ENCODE measurements at regions not wholly inside any gene's neighbourhood (a gene's known extent, or its start where the extent isn't known, plus 50 kb on each side); places are given as distances from the start of the nearest gene placed in this dataset.

- no peak for TF ChIP-seq CTCF (IDR thresholded peaks at IDR 0.05)
- intact Hi-C loops (cut with DNase I, micrococcal nuclease): no loop called here
Measured at GRCh38 chr4:152218576-152218975, 317.3 kb downstream of the FBXW7 start.

GRCh38 chr4:152217896-152218295, 318.0 kb downstream of the FBXW7 start:
- Histone ChIP-seq H3K36me3 (ENCODE audit: low read depth) (no peaks in the 10 kb centered on the region), H3K4me1 (ENCODE audit: low read depth) (no peaks in the 10 kb centered on the region), H3K9me3 (no peaks in the 10 kb centered on the region), H3K4me3 (no peak overlapping the region)
- no peak for ATAC-seq
- intact Hi-C loops (cut with DNase I, micrococcal nuclease): no loop called here
- no peak for TF ChIP-seq CTCF (IDR thresholded peaks at IDR 0.05)
- no peak for DNase-seq

More at GRCh38 chr4:152218576-152218975, 317.3 kb downstream of the FBXW7 start:
- DNase-seq (no peak), ATAC-seq (no peak)
- Histone ChIP-seq H3K4me3 (no peak overlapping the region), H3K9me3 (no peaks in the 10 kb centered on the region), H3K4me1 (ENCODE audit: low read depth) (no peaks in the 10 kb centered on the region), H3K36me3 (ENCODE audit: low read depth) (no peaks in the 10 kb centered on the region)

- no peak overlapping the region for H3K4me3 ChIP-seq
- no peaks in the 10 kb centered on the region for H3K36me3 ChIP-seq (ENCODE audit: low read depth)
- TF ChIP-seq CTCF (IDR thresholded peaks at IDR 0.05): no peak
- intact Hi-C loops (cut with DNase I, micrococcal nuclease): no loop called here
- H3K4me1 ChIP-seq (ENCODE audit: low read depth): no peaks in the 10 kb centered on the region
- H3K9me3 ChIP-seq: no peaks in the 10 kb centered on the region
- ATAC-seq (no peak), DNase-seq (no peak)
Measured at GRCh38 chr4:152211936-152212653, 323.8 kb downstream of the FBXW7 start.

GRCh38 chr4:152209772-152210493, 326.0 kb downstream of the FBXW7 start:
- TF ChIP-seq CTCF (IDR thresholded peaks at IDR 0.05): no peak
- intact Hi-C loops (cut with DNase I, micrococcal nuclease): no loop called here

GRCh38 chr4:152207378-152207720, 328.5 kb downstream of the FBXW7 start:
- no peaks in the 10 kb centered on the region for H3K4me1 ChIP-seq (ENCODE audit: low read depth)
- TF ChIP-seq CTCF (IDR thresholded peaks at IDR 0.05): no peak
- DNase-seq (no peak), ATAC-seq (no peak)
- intact Hi-C loops (cut with DNase I, micrococcal nuclease): no loop called here
- no peak overlapping the region for H3K4me3 ChIP-seq
- no peaks in the 10 kb centered on the region for H3K36me3 ChIP-seq (ENCODE audit: low read depth)
- no peaks in the 10 kb centered on the region for H3K9me3 ChIP-seq

More at GRCh38 chr4:152209772-152210493, 326.0 kb downstream of the FBXW7 start:
- Histone ChIP-seq H3K4me3 (no peak overlapping the region), H3K9me3 (no peaks in the 10 kb centered on the region), H3K36me3 (ENCODE audit: low read depth) (no peaks in the 10 kb centered on the region), H3K4me1 (ENCODE audit: low read depth) (no peaks in the 10 kb centered on the region)
- ATAC-seq (no peak), DNase-seq (no peak)
